SK-N-MC (cell line): ENCODE measurements at regions not wholly inside any gene's neighbourhood (a gene's known extent, or its start where the extent isn't known, plus 50 kb on each side); places are given as distances from the start of the nearest gene placed in this dataset.

ENCODE experiments used
- EZH2 ChIP-seq: fragments of 200-600 bp; sonication (generic); IDR thresholded peaks from one replicate; pipeline ENCODE4 v1.6.1; 2017; ENCODE audit warnings: antibody characterized with exemption
- FOXP2 ChIP-seq: optimal IDR thresholded peaks from 2 replicates; pipeline ENCODE3; 2011; ENCODE audit warnings: mild to moderate bottlenecking, moderate library complexity; ENCODE audit not compliant: insufficient read depth; ENCODE audit errors: extremely low read length, control extremely low read depth
- POLR2AphosphoS5 ChIP-seq: IDR thresholded peaks from 2 replicates; pipeline ENCODE4 v1.6.1; 2012; ENCODE audit warnings: mild to moderate bottlenecking, low read depth, low read length, borderline replicate concordance

DNA sequence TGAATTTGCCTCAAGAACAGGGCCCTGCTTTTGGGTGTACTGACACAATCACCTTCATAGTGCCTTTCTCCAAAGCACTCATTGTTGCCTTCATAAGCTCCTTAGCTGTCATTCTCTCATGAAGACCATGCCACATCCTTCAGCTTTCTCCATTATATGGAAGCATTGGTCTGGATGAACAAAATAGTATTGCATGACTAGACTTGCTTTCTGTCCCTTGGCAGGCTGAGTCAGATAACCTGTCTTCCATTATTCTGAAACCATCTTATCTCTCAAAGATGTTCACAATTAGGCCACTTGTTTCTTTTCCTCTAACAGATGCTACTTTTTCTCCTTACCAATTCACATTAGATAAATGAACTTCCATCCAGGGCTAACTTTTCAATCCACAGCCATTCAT, 297.9 kb downstream of the IRX1 start:
- TF ChIP-seq EZH2, result no peak
- TF ChIP-seq POLR2AphosphoS5, result no peak
- TF ChIP-seq FOXP2, result no peak
